ENCODE measurements at regions not wholly inside any gene's neighbourhood (a gene's known extent, or its start where the extent isn't known, plus 50 kb on each side); places are given as distances from the start of the nearest gene placed in this dataset.

- TF ChIP-seq CTCF (IDR thresholded peaks at IDR 0.05; ENCODE audit: poor library complexity, severe bottlenecking) = no peak
- no peak for TF ChIP-seq EZH2 (IDR thresholded peaks at IDR 0.05; ENCODE audit: borderline replicate concordance, insufficient read depth, low read length, poor library complexity, severe bottlenecking)
- TF ChIP-seq TAF1 (IDR thresholded peaks at IDR 0.05; ENCODE audit: low read depth) = no peak
- no peak for TF ChIP-seq EP300 (conservative IDR thresholded peaks at IDR 0.05; ENCODE audit: poor library complexity, severe bottlenecking)
- no peak for TF ChIP-seq POLR2AphosphoS5 (IDR thresholded peaks at IDR 0.05)
- TF ChIP-seq SMC3 (conservative IDR thresholded peaks at IDR 0.05; ENCODE audit: poor library complexity) = no peak
Measured at GRCh38 chr3:148081926-148082325, 615.8 kb upstream of the AGTR1 start.
